ENCODE measurements at regions not wholly inside any gene's neighbourhood (a gene's known extent, or its start where the extent isn't known, plus 50 kb on each side); places are given as distances from the start of the nearest gene placed in this dataset.

GRCh38 chr2:136373841-136374240, 255.9 kb upstream of the CXCR4 start:
- POLR2A ChIA-PET = no interaction called here
- TF ChIP-seq LEF1 (IDR thresholded peaks at IDR 0.05; ENCODE audit: borderline replicate concordance) (no peak), PKNOX1 (IDR thresholded peaks at IDR 0.05) (no peak), SP1 (IDR thresholded peaks at IDR 0.05) (no peak)
- DNase-seq (ENCODE audit: extremely low spot score) = no peak
- CTCF ChIA-PET = no interaction called here

- TF ChIP-seq NFRKB (IDR thresholded peaks at IDR 0.05) (no peak), ELF4 (IDR thresholded peaks at IDR 0.05) (no peak), FOXM1 (IDR thresholded peaks at IDR 0.05; ENCODE audit: borderline replicate concordance) (no peak), HDGF (IDR thresholded peaks at IDR 0.05; ENCODE audit: borderline replicate concordance) (no peak), ZNF384 (IDR thresholded peaks at IDR 0.05) (no peak), FOXA1 (IDR thresholded peaks at IDR 0.05) (no peak), FOXK2 (IDR thresholded peaks at IDR 0.05) (no peak), CTBP1 (IDR thresholded peaks at IDR 0.05; ENCODE audit: borderline replicate concordance) (no peak), BHLHE40 (IDR thresholded peaks at IDR 0.05; ENCODE audit: borderline replicate concordance) (no peak), PKNOX1 (IDR thresholded peaks at IDR 0.05) (no peak), LEF1 (IDR thresholded peaks at IDR 0.05; ENCODE audit: borderline replicate concordance) (no peak), SP1 (IDR thresholded peaks at IDR 0.05) (no peak), TARDBP (IDR thresholded peaks at IDR 0.05) (no peak), ARNT (IDR thresholded peaks at IDR 0.05) (no peak), L3MBTL2 (conservative IDR thresholded peaks at IDR 0.05) (no peak), SUZ12 (IDR thresholded peaks at IDR 0.05) (no peak)
- POLR2A ChIA-PET = no interaction called here
- DNase-seq (ENCODE audit: extremely low spot score) = no peak
- CTCF ChIA-PET = no interaction called here
Measured at GRCh38 chr2:136373029-136373428, 255.1 kb upstream of the CXCR4 start.

- DNase-seq (ENCODE audit: extremely low spot score) = no peak
- ChIA-PET CTCF (no interaction called here), POLR2A (no interaction called here)
- no peak for TF ChIP-seq HDGF (IDR thresholded peaks at IDR 0.05; ENCODE audit: borderline replicate concordance)
- TF ChIP-seq BHLHE40 (IDR thresholded peaks at IDR 0.05; ENCODE audit: borderline replicate concordance) = no peak
- no peak for TF ChIP-seq NFRKB (IDR thresholded peaks at IDR 0.05)
- no peak for TF ChIP-seq ZNF384 (IDR thresholded peaks at IDR 0.05)
- TF ChIP-seq L3MBTL2 (conservative IDR thresholded peaks at IDR 0.05) = no peak
- TF ChIP-seq PKNOX1 (IDR thresholded peaks at IDR 0.05) = no peak
- TF ChIP-seq FOXK2 (IDR thresholded peaks at IDR 0.05) = no peak
Measured at GRCh38 chr2:136363900-136364299, 246.0 kb upstream of the CXCR4 start.

- ChIA-PET POLR2A (no interaction called here), CTCF (no interaction called here)
- DNase-seq (ENCODE audit: extremely low spot score) = no peak
- TF ChIP-seq L3MBTL2 (conservative IDR thresholded peaks at IDR 0.05) (no peak), NFRKB (IDR thresholded peaks at IDR 0.05) (no peak), PKNOX1 (IDR thresholded peaks at IDR 0.05) (no peak), FOXA1 (IDR thresholded peaks at IDR 0.05) (no peak), BHLHE40 (IDR thresholded peaks at IDR 0.05; ENCODE audit: borderline replicate concordance) (no peak), ARNT (IDR thresholded peaks at IDR 0.05) (no peak), SUZ12 (IDR thresholded peaks at IDR 0.05) (no peak)
Measured at GRCh38 chr2:136363470-136363869, 245.5 kb upstream of the CXCR4 start.

- POLR2A ChIA-PET = no interaction called here
- no peak for TF ChIP-seq PKNOX1 (IDR thresholded peaks at IDR 0.05)
- TF ChIP-seq L3MBTL2 (conservative IDR thresholded peaks at IDR 0.05) = no peak
- TF ChIP-seq TARDBP (IDR thresholded peaks at IDR 0.05) = no peak
- TF ChIP-seq BHLHE40 (IDR thresholded peaks at IDR 0.05; ENCODE audit: borderline replicate concordance) = no peak
- no peak for TF ChIP-seq ELF4 (IDR thresholded peaks at IDR 0.05)
- no peak for TF ChIP-seq SP1 (IDR thresholded peaks at IDR 0.05)
- TF ChIP-seq ARNT (IDR thresholded peaks at IDR 0.05) = no peak
- TF ChIP-seq ZNF384 (IDR thresholded peaks at IDR 0.05) = no peak
- TF ChIP-seq HDGF (IDR thresholded peaks at IDR 0.05; ENCODE audit: borderline replicate concordance) = no peak
- no peak for TF ChIP-seq FOXA1 (IDR thresholded peaks at IDR 0.05)
- no peak for TF ChIP-seq FOXK2 (IDR thresholded peaks at IDR 0.05)
- no peak for DNase-seq (ENCODE audit: extremely low spot score)
- CTCF ChIA-PET = no interaction called here
Measured at GRCh38 chr2:136362676-136363390, 244.9 kb upstream of the CXCR4 start.

GRCh38 chr2:136361521-136361920, 243.6 kb upstream of the CXCR4 start:
- DNase-seq (ENCODE audit: extremely low spot score) = no peak
- TF ChIP-seq HDGF (IDR thresholded peaks at IDR 0.05; ENCODE audit: borderline replicate concordance) = no peak
- TF ChIP-seq ARNT (IDR thresholded peaks at IDR 0.05) = no peak
- no peak for TF ChIP-seq PKNOX1 (IDR thresholded peaks at IDR 0.05)
- no peak for TF ChIP-seq FOXK2 (IDR thresholded peaks at IDR 0.05)
- no peak for TF ChIP-seq SP1 (IDR thresholded peaks at IDR 0.05)
- no peak for TF ChIP-seq FOXA1 (IDR thresholded peaks at IDR 0.05)
- TF ChIP-seq ZNF384 (IDR thresholded peaks at IDR 0.05) = no peak
- no peak for TF ChIP-seq ELF4 (IDR thresholded peaks at IDR 0.05)
- no peak for TF ChIP-seq NFRKB (IDR thresholded peaks at IDR 0.05)
- TF ChIP-seq BHLHE40 (IDR thresholded peaks at IDR 0.05; ENCODE audit: borderline replicate concordance) = no peak
- no peak for TF ChIP-seq LEF1 (IDR thresholded peaks at IDR 0.05; ENCODE audit: borderline replicate concordance)
- POLR2A ChIA-PET = no interaction called here
- CTCF ChIA-PET = no interaction called here

All from HEK293T (cell line).